A172 (cell line): ENCODE measurements at regions not wholly inside any gene's neighbourhood (a gene's known extent, or its start where the extent isn't known, plus 50 kb on each side); places are given as distances from the start of the nearest gene placed in this dataset.
A peak's percentile ranks its signal among the peaks of the same experiment; 100 is the strongest.
"Not testable (repeated sequence)": the region's sequence is repeated elsewhere in the genome, so short reads cannot be mapped to it uniquely, and the experiment has no call there.

Experiments used
- DNase-seq: peaks from one replicate; pipeline ENCODE4 v3.0.0-alpha.2; 2015; ENCODE audit warnings: low spot score

DNA sequence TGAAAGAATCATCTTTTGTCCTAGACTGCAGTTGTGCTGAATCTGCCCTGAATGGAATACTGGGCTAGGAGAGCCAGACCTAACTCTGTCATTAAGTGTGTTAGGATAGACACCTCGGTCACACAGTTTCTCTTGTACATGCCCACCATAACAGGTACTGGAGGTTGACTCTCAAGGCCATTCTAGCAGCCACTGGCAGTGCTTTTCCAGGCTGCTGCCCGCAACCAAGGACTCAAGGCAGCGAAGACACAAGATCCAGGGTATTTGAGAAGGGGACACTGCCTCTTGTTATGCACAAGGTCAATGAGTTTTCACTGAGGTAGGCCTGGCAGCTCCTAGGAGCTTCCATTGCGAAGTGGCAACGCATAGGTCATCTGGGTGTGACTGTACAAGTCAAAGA is 70.6 kb upstream of the ZNF746 start:
- DNase-seq, result no peak

- no peak for DNase-seq
These were observed 68.5 kb upstream of the ZNF746 start for GRCh38 chr7:149566103-149566502.

DNA sequence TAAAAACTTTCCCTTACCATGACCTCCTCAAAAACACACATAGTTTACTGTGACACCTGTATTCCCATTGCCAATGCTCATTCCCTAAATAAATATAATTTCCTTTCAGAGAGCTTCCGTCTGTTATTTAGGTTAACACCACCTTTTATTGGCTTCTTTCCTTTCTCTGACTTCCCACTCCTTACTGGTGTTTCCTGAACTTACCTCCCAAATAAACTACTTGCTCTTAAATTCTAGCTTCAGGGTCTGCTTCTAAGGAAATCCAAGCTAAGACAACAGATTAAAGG is 67.4 kb upstream of the ZNF746 start:
- no peak for DNase-seq

DNA sequence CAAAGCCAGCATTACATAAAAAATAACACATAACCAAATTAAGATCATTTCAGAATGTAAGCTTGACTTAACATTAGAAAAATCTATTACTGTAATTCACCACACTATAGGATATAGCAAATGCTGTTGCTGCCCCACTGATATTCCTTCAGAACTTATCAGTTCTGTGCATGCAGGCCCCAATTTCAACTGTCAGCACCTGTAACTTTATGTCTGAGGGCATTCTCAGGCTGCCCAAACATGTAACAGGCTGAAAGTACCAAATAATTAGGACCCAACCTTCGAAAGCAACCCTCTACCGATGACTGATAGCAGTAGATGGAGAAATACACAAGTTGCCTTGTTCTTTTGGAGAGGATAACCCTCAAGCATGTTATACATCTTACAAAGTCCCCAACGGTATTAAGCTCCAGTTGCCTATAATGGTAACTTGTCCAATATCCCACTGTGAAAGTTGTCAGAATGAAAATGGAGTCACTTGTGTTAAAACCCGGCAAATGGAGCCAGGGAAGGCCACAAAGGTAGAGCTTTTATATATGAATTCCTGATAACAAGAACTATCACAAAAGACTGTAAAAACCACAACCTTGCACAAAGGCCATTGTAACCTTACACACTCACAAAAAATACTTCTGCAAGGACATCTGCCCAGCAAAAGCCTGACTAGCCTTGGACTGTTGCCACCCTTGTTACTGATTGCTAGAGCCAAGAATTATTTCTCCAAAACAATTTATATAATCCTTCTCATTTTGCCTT is 66.9 kb upstream of the ZNF746 start:
- no peak for DNase-seq

DNA sequence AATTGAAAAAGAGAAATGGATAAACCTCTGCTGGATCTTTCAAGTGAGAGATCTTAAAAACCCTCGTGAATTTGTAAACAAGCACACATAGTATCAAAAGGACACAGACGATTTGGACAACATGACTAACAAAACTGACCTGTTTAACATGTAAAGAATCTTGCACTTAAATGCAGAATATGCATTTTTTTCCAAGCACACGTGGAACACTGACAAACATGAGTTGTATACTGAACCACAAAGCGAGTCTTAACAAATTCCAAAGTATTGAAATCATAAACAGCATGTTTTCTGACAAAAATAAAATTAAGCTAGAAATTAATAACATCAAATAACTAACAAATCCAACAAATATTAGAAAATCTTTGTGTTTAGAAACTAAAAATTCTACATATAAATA is 65.0 kb upstream of the ZNF746 start:
- no peak for DNase-seq

GRCh38 chr7:149561072-149561471 is 63.5 kb upstream of the ZNF746 start:
- DNase-seq, result no peak

GRCh38 chr7:149559711-149560110 is 62.1 kb upstream of the ZNF746 start:
- peak; percentile 67 for DNase-seq

DNA sequence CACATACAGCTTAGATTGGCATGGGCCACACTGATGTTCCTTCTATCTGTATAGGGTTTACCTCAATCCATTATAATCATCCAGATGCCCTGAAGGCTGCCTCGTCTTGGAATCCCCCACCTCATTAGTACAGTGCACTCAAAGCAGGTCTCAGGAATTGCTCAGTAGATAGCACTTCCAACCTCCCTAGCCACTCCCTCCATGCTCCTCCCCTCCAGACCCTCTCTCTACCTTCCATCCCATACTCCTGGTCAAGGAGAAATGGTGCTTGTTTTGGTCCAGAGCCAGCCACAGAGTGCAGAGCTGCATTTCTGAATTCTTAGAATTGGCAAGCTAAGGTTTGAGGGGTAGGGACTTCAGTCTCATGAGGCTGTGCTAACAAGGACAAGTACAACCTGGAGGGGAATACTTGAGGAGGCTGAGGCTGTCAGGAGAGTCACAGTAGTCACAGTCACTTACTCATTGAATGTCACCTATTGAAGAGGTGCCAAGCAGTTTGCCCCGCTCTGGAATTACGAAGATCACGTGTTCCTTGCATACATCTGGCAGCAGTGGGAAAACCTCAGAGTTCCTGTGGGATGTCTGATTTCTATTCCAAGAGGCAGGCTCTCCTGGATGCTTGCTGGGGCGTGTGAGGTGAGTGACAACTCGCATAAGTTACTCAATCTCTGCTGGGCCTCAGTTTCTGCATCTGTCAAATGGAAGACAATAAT is 60.7 kb upstream of the ZNF746 start:
- DNase-seq, result peak; percentile 91

DNA sequence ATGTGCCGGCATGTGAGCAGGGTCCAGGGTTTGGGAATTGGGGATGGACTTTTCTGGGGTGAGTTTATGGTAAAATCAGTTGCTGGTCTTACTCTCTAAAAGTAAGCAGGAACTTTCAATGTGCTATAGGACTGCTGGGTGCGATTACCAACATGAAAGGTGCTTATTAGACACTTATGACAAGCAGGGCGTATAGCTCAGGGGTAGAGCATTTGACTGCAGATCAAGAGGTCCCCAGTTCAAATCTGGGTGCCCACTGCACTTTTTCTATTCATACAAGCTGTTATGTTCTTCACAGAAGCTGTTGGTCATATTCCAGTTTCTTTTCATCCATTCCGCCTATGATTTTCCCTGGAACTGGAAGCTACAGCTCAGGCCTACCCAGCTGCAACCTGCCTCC is 58.9 kb upstream of the ZNF746 start:
- DNase-seq, result not testable (repeated sequence)

DNA sequence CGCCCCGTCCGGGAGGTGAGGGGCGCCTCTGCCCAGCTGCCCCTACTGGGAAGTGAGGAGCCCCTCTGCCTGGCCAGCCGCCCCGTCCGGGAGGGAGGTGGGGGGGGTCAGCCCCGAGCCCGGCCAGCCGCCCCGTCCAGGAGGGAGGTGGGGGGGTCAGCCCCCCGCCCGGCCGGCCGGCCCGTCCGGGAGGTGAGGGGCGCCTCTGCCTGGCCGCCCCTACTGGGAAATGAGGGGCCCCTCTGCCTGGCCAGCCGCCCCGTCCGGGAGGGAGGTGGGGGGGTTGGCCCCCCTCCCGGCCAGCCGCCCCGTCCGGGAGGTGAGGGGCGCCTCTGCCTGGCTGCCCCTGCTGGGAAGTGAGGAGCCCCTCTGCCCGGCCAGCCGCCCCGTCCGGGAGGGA is 57.2 kb upstream of the ZNF746 start:
- not testable (repeated sequence) for DNase-seq

- not testable (repeated sequence) for DNase-seq
These were observed 56.4 kb upstream of the ZNF746 start for GRCh38 chr7:149553991-149554390.

GRCh38 chr7:149552799-149553198 is 55.2 kb upstream of the ZNF746 start:
- DNase-seq, result no peak
